H1 (cell line): ENCODE measurements at regions not wholly inside any gene's neighbourhood (a gene's known extent, or its start where the extent isn't known, plus 50 kb on each side); places are given as distances from the start of the nearest gene placed in this dataset.

ENCODE experiments used
- ATF2 ChIP-seq: IDR thresholded peaks from 2 replicates; pipeline ENCODE4 v1.6.1; 2012; ENCODE audit warnings: low read length, inconsistent platforms
- BCL11A ChIP-seq, 2 experiments: IDR thresholded peaks; one replicate each; pipeline ENCODE4 v1.6.1; 2011; ENCODE audit warnings: low read depth in 2 of 2, low read length in 2 of 2, mild to moderate bottlenecking in 2 of 2
- BRCA1 ChIP-seq: IDR thresholded peaks from 2 replicates; pipeline ENCODE4 v1.6.1; 2012; ENCODE audit warnings: low read depth, low read length, improper control_type of control experiment
- CHD7 ChIP-seq: fragments of 300-600 bp; sonication (generic); IDR thresholded peaks from 2 replicates; pipeline ENCODE4 v1.7.1; 2012; ENCODE audit warnings: low read length, moderate library complexity, mild to moderate bottlenecking, inconsistent platforms; ENCODE audit not compliant: insufficient replicate concordance
- CREB1 ChIP-seq: IDR thresholded peaks from 2 replicates; pipeline ENCODE4 v1.6.1; 2012; ENCODE audit warnings: inconsistent platforms
- E2F6 ChIP-seq: IDR thresholded peaks from 2 replicates; pipeline ENCODE4 v1.6.1; 2012; ENCODE audit warnings: inconsistent platforms
- JUN ChIP-seq: IDR thresholded peaks from 2 replicates; pipeline ENCODE4 v1.6.1; 2011; ENCODE audit warnings: low read depth, mild to moderate bottlenecking, improper control_type of control experiment, low read length
- NRF1 ChIP-seq: IDR thresholded peaks from 2 replicates; pipeline ENCODE4 v1.6.1; 2011; ENCODE audit warnings: mild to moderate bottlenecking, low read depth, low read length, improper control_type of control experiment
- SP4 ChIP-seq: IDR thresholded peaks from 2 replicates; pipeline ENCODE4 v1.6.1; 2012; ENCODE audit warnings: low read length, inconsistent platforms
- TBP ChIP-seq: IDR thresholded peaks from 2 replicates; pipeline ENCODE4 v1.6.1; 2011; ENCODE audit warnings: low read depth, low read length, improper control_type of control experiment
- ZNF274 ChIP-seq: IDR thresholded peaks from 2 replicates; pipeline ENCODE4 v1.7.0; 2012; ENCODE audit warnings: low read length, borderline replicate concordance; ENCODE audit errors: extremely low read depth

- TF ChIP-seq CHD7 (no peak), JUN (no peak), BRCA1 (no peak), NRF1 (no peak), ATF2 (no peak), ZNF274 (no peak), TBP (no peak), SP4 (no peak), E2F6 (no peak), BCL11A (IDR thresholded peaks at IDR 0.05; ENCODE audit: low read depth in 2 of 2, low read length in 2 of 2) (no peak), CREB1 (no peak)
Observed at GRCh38 chr2:137748533-137748932, 215.7 kb upstream of the HNMT start (continued).
